K562 (cell line): ENCODE measurements at regions not wholly inside any gene's neighbourhood (a gene's known extent, or its start where the extent isn't known, plus 50 kb on each side); places are given as distances from the start of the nearest gene placed in this dataset.

Experiments used
- GABPA ChIP-seq: fragments of 200-800 bp; sonication (Bioruptor generic); conservative IDR thresholded peaks from 2 replicates; pipeline ENCODE4 v1.6.1; 2016; ENCODE audit warnings: low read depth, missing genetic modification characterization, missing compliant biosample characterization
- MAFK ChIP-seq: IDR thresholded peaks from 2 replicates; pipeline ENCODE4 v1.6.1; 2011; ENCODE audit warnings: low read length, improper control_type of control experiment
- TAF7 ChIP-seq: fragments of 450-650 bp; IDR thresholded peaks from 2 replicates; pipeline ENCODE4 v1.6.1; 2016; ENCODE audit warnings: missing genetic modification characterization, missing compliant biosample characterization
- ZBTB49 ChIP-seq: sonication (generic); formaldehyde crosslinking; IDR thresholded peaks from 2 replicates; pipeline ENCODE4 v1.8.0; 2022; ENCODE audit warnings: missing genetic modification reagents, mild to moderate bottlenecking, borderline replicate concordance
- ZNF551 ChIP-seq: fragments of 250-450 bp; sonication (Bioruptor Pico); IDR thresholded peaks from 2 replicates; pipeline ENCODE4 v1.5.0; 2021; ENCODE audit warnings: mild to moderate bottlenecking, moderate library complexity

- TF ChIP-seq TAF7 (tag) (no peak), ZBTB49 (no peak), GABPA (no peak), MAFK (no peak), ZNF551 (CRISPR knock-in tag) (no peak)
Observed at GRCh38 chr20:17888044-17888443, 80.5 kb downstream of the SNX5 start.
